ENCODE measurements at regions not wholly inside any gene's neighbourhood (a gene's known extent, or its start where the extent isn't known, plus 50 kb on each side); places are given as distances from the start of the nearest gene placed in this dataset.

- TF ChIP-seq EZH2 (IDR thresholded peaks at IDR 0.05; ENCODE audit: borderline replicate concordance) (no peak), CTCF (IDR thresholded peaks at IDR 0.05; ENCODE audit: poor library complexity) (no peak)
These were observed 488.3 kb upstream of the GOLIM4 start for GRCh38 chr3:168583977-168584376.
